DND-41 (cell line): ENCODE measurements at regions not wholly inside any gene's neighbourhood (a gene's known extent, or its start where the extent isn't known, plus 50 kb on each side); places are given as distances from the start of the nearest gene placed in this dataset.
"Not testable (repeated sequence)": the region's sequence is repeated elsewhere in the genome, so short reads cannot be mapped to it uniquely, and the experiment has no call there.

Source experiments
- ATAC-seq: fragments of 200-7000 bp; cut with Tn5 transposase; 3 replicates; pipeline ENCODE4 v1.9.1; 2021; ENCODE audit warnings: low read depth; ENCODE audit not compliant: insufficient read depth
- DNase-seq: peaks from one replicate; pipeline ENCODE4 v3.0.0-alpha.2; 2020
- H2AFZ ChIP-seq: 2 replicates; pipeline ENCODE4 v1.6.0; 2012; ENCODE audit warnings: low read depth, low read length
- H3K27ac ChIP-seq: 2 replicates; pipeline ENCODE4 v1.5.1; 2012; ENCODE audit warnings: low read length, inconsistent platforms
- H3K27me3 ChIP-seq: fragments of 200-600 bp; sonication (generic); 2 replicates; pipeline ENCODE4 v1.6.0; 2012; ENCODE audit warnings: low read length, mild to moderate bottlenecking, inconsistent platforms; ENCODE audit not compliant: insufficient read depth, poor library complexity
- H3K36me3 ChIP-seq: 2 replicates; pipeline ENCODE4 v1.5.1; 2012; ENCODE audit warnings: low read length, inconsistent platforms; ENCODE audit not compliant: insufficient read depth
- H3K4me1 ChIP-seq: 2 replicates; pipeline ENCODE4 v1.5.1; 2012; ENCODE audit warnings: mild to moderate bottlenecking, low read length; ENCODE audit not compliant: insufficient read depth
- H3K4me2 ChIP-seq: 2 replicates; pipeline ENCODE4 v1.6.0; 2012; ENCODE audit warnings: mild to moderate bottlenecking, moderate library complexity, low read length, inconsistent platforms; ENCODE audit not compliant: insufficient read depth
- H3K4me3 ChIP-seq, 2 experiments: fragments of 200-600 bp in 1 of 2; shearing (Covaris generic) in 1 of 2; 2 replicates each; pipeline ENCODE4 v1.5.1; 2012 to 2016; ENCODE audit warnings: inconsistent platforms in 2 of 2, low read length in 2 of 2, mild to moderate bottlenecking in 2 of 2, low read depth in 1 of 2, moderate library complexity in 1 of 2
- H3K79me2 ChIP-seq: 2 replicates; pipeline ENCODE4 v1.6.0; 2012; ENCODE audit warnings: low read length, inconsistent platforms; ENCODE audit not compliant: insufficient read depth
- H3K9ac ChIP-seq: 2 replicates; pipeline ENCODE4 v1.6.0; 2012; ENCODE audit warnings: low read depth, mild to moderate bottlenecking, inconsistent platforms, low read length, moderate library complexity
- H3K9me3 ChIP-seq: 2 replicates; pipeline ENCODE4 v1.5.1; 2012; ENCODE audit warnings: low read length, moderate library complexity, mild to moderate bottlenecking, inconsistent platforms; ENCODE audit not compliant: insufficient read depth, severe bottlenecking
- H4K20me1 ChIP-seq: 2 replicates; pipeline ENCODE4 v1.6.0; 2012; ENCODE audit warnings: low read length; ENCODE audit not compliant: insufficient read depth
- CTCF ChIP-seq: IDR thresholded peaks from 2 replicates; pipeline ENCODE4 v1.5.1; 2012; ENCODE audit warnings: borderline replicate concordance, low read length, moderate library complexity, mild to moderate bottlenecking; ENCODE audit not compliant: poor library complexity, severe bottlenecking; ENCODE audit errors: extremely low read depth
- EZH2 ChIP-seq: IDR thresholded peaks from 3 replicates; pipeline ENCODE4 v1.6.1; 2012; ENCODE audit warnings: borderline replicate concordance, low read depth, mild to moderate bottlenecking, moderate library complexity, low read length, inconsistent platforms; ENCODE audit not compliant: severe bottlenecking

- H3K36me3 ChIP-seq, H4K20me1 ChIP-seq, H3K9ac ChIP-seq, H3K27ac ChIP-seq, H3K27me3 ChIP-seq, H2AFZ ChIP-seq, H3K4me1 ChIP-seq, DNase-seq, H3K9me3 ChIP-seq, H3K4me3 ChIP-seq, H3K79me2 ChIP-seq, ATAC-seq, H3K4me2 ChIP-seq: not testable (repeated sequence)
Observed at GRCh38 chr12:124070394-124071074, 97.5 kb downstream of the ZNF664 start.

GRCh38 chr12:124071075-124071443 is 98.0 kb downstream of the ZNF664 start:
- no peaks in the 10 kb centered on the region for H3K27me3 ChIP-seq
- no peaks in the 10 kb centered on the region for H3K79me2 ChIP-seq
- H2AFZ ChIP-seq, result no peak overlapping the region
- ATAC-seq, result no peak
- no peaks in the 10 kb centered on the region for H3K36me3 ChIP-seq
- no peaks in the 10 kb centered on the region for H3K4me1 ChIP-seq
- H3K9ac ChIP-seq, result no peak overlapping the region
- H3K4me3 ChIP-seq, result no peak overlapping the region
- no peak overlapping the region for H3K4me2 ChIP-seq
- no peaks in the 10 kb centered on the region for H4K20me1 ChIP-seq
- H3K9me3 ChIP-seq, result peaks cover 7% of the 10 kb centered on the region
- no peak overlapping the region for H3K27ac ChIP-seq
- DNase-seq, result no peak
- no peak for TF ChIP-seq EZH2
- TF ChIP-seq CTCF, result no peak

- Histone ChIP-seq H3K4me1 (no peaks in the 10 kb centered on the region), H3K36me3 (no peaks in the 10 kb centered on the region), H4K20me1 (no peaks in the 10 kb centered on the region), H3K27ac (no peak overlapping the region), H3K79me2 (no peaks in the 10 kb centered on the region), H3K27me3 (no peaks in the 10 kb centered on the region), H2AFZ (no peak overlapping the region), H3K9me3 (no peaks in the 10 kb centered on the region), H3K4me2 (no peak overlapping the region), H3K4me3 (no peak overlapping the region), H3K9ac (no peak overlapping the region)
- DNase-seq, result no peak
- TF ChIP-seq CTCF, result no peak
- TF ChIP-seq EZH2, result no peak
- ATAC-seq, result no peak
Observed at GRCh38 chr12:124073356-124074035, 100.5 kb downstream of the ZNF664 start.

GRCh38 chr12:124075841-124076240 is 102.8 kb downstream of the ZNF664 start:
- ATAC-seq (no peak), DNase-seq (no peak)
- Histone ChIP-seq H3K27me3 (no peaks in the 10 kb centered on the region), H3K4me2 (no peak overlapping the region), H3K36me3 (no peaks in the 10 kb centered on the region), H2AFZ (no peak overlapping the region), H4K20me1 (no peaks in the 10 kb centered on the region), H3K9me3 (no peaks in the 10 kb centered on the region), H3K4me1 (no peaks in the 10 kb centered on the region), H3K27ac (no peak overlapping the region), H3K4me3 (no peak overlapping the region), H3K79me2 (no peaks in the 10 kb centered on the region), H3K9ac (no peak overlapping the region)
- TF ChIP-seq CTCF, result no peak
- no peak for TF ChIP-seq EZH2
